ENCODE measurements at regions not wholly inside any gene's neighbourhood (a gene's known extent, or its start where the extent isn't known, plus 50 kb on each side); places are given as distances from the start of the nearest gene placed in this dataset.

GRCh38 chr3:115227461-115227860, 80.4 kb upstream of the ZBTB20 start:
- no peaks in the 10 kb centered on the region for H3K36me3 ChIP-seq (ENCODE audit: control insufficient read depth, insufficient read depth, low read length)
- H3K9me3 ChIP-seq (ENCODE audit: control insufficient read depth, low read length), result no peaks in the 10 kb centered on the region
- H3K27ac ChIP-seq (ENCODE audit: insufficient read depth, low read depth, low read length, poor library complexity, severe bottlenecking), result no peak overlapping the region
- no peaks in the 10 kb centered on the region for H3K27me3 ChIP-seq (ENCODE audit: control insufficient read depth, insufficient read depth, low read length, poor library complexity, severe bottlenecking)
- H3K4me1 ChIP-seq (ENCODE audit: control insufficient read depth, insufficient read depth, low read length), result no peaks in the 10 kb centered on the region
- H3K4me3 ChIP-seq (ENCODE audit: insufficient read depth, low read depth, low read length), result no peak overlapping the region
- 80 to 100% methylated on average over 1 of the region's 1 CpG for WGBS, 2 experiments

DNA sequence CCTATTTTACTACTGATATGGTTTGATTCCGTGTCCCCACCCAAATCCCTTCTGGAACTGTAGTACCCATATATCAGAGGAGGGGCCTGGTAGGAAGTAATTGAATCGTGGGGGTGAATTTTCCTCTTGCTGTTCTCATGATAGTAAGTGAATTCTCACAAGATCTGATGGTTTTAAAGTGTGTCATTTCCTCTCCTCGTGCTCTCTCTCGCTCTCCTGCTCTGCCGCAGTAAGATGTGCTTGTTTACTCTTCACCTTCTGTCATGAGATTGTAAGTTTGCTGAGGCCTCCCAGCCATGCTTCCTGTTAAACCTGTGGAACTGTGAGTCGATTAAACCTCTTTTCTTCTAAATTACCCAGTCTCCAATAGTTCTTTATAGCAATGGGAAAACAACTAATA, 81.2 kb upstream of the ZBTB20 start:
- Histone ChIP-seq H3K36me3 (ENCODE audit: control insufficient read depth, insufficient read depth, low read length) (no peaks in the 10 kb centered on the region), H3K4me1 (ENCODE audit: control insufficient read depth, insufficient read depth, low read length) (no peaks in the 10 kb centered on the region), H3K9me3 (ENCODE audit: control insufficient read depth, low read length) (no peaks in the 10 kb centered on the region), H3K27ac (ENCODE audit: insufficient read depth, low read depth, low read length, poor library complexity, severe bottlenecking) (no peak overlapping the region), H3K27me3 (ENCODE audit: control insufficient read depth, insufficient read depth, low read length, poor library complexity, severe bottlenecking) (no peaks in the 10 kb centered on the region), H3K4me3 (ENCODE audit: insufficient read depth, low read depth, low read length) (no peak overlapping the region)
- WGBS, 2 experiments, result 90 to 93% methylated on average over 6 of the region's 6 CpGs

DNA sequence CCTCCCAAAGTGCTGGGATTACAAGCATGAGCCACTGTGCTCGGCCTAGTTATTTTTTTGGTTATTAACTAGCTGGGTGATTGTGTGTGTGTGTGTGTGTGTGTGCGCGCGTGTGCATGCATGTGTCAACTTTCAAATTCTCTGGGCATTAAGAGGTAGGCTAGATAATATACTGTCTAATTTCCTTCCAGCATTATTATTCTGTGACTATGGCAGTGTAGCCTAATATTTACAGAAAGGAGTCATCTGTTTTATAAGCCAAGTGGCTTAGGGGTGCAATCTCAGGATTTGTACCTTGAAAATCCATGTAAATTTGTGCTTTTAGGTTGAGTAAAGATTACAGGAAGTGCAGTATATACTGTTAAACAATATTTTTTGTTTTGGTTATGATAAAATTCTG, 85.1 kb upstream of the ZBTB20 start:
- H3K4me3 ChIP-seq (ENCODE audit: insufficient read depth, low read depth, low read length), result no peak overlapping the region
- 78 to 86% methylated on average over 4 of the region's 4 CpGs for WGBS, 2 experiments
- no peaks in the 10 kb centered on the region for H3K4me1 ChIP-seq (ENCODE audit: control insufficient read depth, insufficient read depth, low read length)
- no peaks in the 10 kb centered on the region for H3K27me3 ChIP-seq (ENCODE audit: control insufficient read depth, insufficient read depth, low read length, poor library complexity, severe bottlenecking)
- no peak overlapping the region for H3K27ac ChIP-seq (ENCODE audit: insufficient read depth, low read depth, low read length, poor library complexity, severe bottlenecking)
- H3K9me3 ChIP-seq (ENCODE audit: control insufficient read depth, low read length), result no peaks in the 10 kb centered on the region
- H3K36me3 ChIP-seq (ENCODE audit: control insufficient read depth, insufficient read depth, low read length), result no peaks in the 10 kb centered on the region

DNA sequence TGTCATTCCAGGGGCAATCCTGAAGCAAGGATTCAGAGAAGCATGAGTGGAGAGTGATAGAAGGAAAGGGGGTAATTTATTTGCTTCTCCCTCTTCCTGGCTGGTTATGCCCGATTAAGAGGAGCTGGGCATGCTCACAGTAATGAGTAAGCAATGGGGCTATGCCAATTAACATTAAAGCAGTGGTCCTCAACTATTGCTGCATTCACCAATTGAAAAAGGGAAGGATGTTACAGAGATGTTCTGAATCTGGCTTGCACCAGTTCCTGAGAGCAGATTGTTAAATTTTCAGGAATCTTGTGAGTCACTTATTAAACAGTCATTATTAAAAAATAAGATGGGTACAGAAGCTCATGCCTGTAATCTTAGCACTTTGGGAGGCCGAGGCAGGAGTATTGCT, 85.9 kb upstream of the ZBTB20 start:
- Histone ChIP-seq H3K27ac (ENCODE audit: insufficient read depth, low read depth, low read length, poor library complexity, severe bottlenecking) (no peak overlapping the region), H3K36me3 (ENCODE audit: control insufficient read depth, insufficient read depth, low read length) (no peaks in the 10 kb centered on the region), H3K4me3 (ENCODE audit: insufficient read depth, low read depth, low read length) (no peak overlapping the region), H3K9me3 (ENCODE audit: control insufficient read depth, low read length) (no peaks in the 10 kb centered on the region), H3K27me3 (ENCODE audit: control insufficient read depth, insufficient read depth, low read length, poor library complexity, severe bottlenecking) (no peaks in the 10 kb centered on the region), H3K4me1 (ENCODE audit: control insufficient read depth, insufficient read depth, low read length) (no peaks in the 10 kb centered on the region)
- WGBS, 2 experiments, result 80 to 92% methylated on average over 2 of the region's 2 CpGs

- H3K4me3 ChIP-seq (ENCODE audit: insufficient read depth, low read depth, low read length), result no peak overlapping the region
- no peak overlapping the region for H3K27ac ChIP-seq (ENCODE audit: insufficient read depth, low read depth, low read length, poor library complexity, severe bottlenecking)
- WGBS, 2 experiments, result 100% methylated on average over 1 of the region's 2 CpGs; no CpG with 5 or more reads in 1 of the 2 experiments
- H3K4me1 ChIP-seq (ENCODE audit: control insufficient read depth, insufficient read depth, low read length), result no peaks in the 10 kb centered on the region
- no peaks in the 10 kb centered on the region for H3K36me3 ChIP-seq (ENCODE audit: control insufficient read depth, insufficient read depth, low read length)
- no peaks in the 10 kb centered on the region for H3K27me3 ChIP-seq (ENCODE audit: control insufficient read depth, insufficient read depth, low read length, poor library complexity, severe bottlenecking)
- H3K9me3 ChIP-seq (ENCODE audit: control insufficient read depth, low read length), result no peaks in the 10 kb centered on the region
Measured at GRCh38 chr3:115236496-115236895, 89.4 kb upstream of the ZBTB20 start.

- no peaks in the 10 kb centered on the region for H3K9me3 ChIP-seq (ENCODE audit: control insufficient read depth, low read length)
- no peaks in the 10 kb centered on the region for H3K36me3 ChIP-seq (ENCODE audit: control insufficient read depth, insufficient read depth, low read length)
- H3K27ac ChIP-seq (ENCODE audit: insufficient read depth, low read depth, low read length, poor library complexity, severe bottlenecking), result no peak overlapping the region
- 89 to 91% methylated on average over 6 of the region's 6 CpGs for whole genome bisulfite sequencing, 2 experiments
- H3K4me3 ChIP-seq (ENCODE audit: insufficient read depth, low read depth, low read length), result no peak overlapping the region
- no peaks in the 10 kb centered on the region for H3K4me1 ChIP-seq (ENCODE audit: control insufficient read depth, insufficient read depth, low read length)
- no peaks in the 10 kb centered on the region for H3K27me3 ChIP-seq (ENCODE audit: control insufficient read depth, insufficient read depth, low read length, poor library complexity, severe bottlenecking)
Measured at GRCh38 chr3:115239717-115240116, 92.6 kb upstream of the ZBTB20 start.

GRCh38 chr3:115244350-115244749, 97.3 kb upstream of the ZBTB20 start:
- Histone ChIP-seq H3K27ac (ENCODE audit: insufficient read depth, low read depth, low read length, poor library complexity, severe bottlenecking) (no peak overlapping the region), H3K36me3 (ENCODE audit: control insufficient read depth, insufficient read depth, low read length) (no peaks in the 10 kb centered on the region), H3K9me3 (ENCODE audit: control insufficient read depth, low read length) (no peaks in the 10 kb centered on the region), H3K4me1 (ENCODE audit: control insufficient read depth, insufficient read depth, low read length) (no peaks in the 10 kb centered on the region), H3K4me3 (ENCODE audit: insufficient read depth, low read depth, low read length) (no peak overlapping the region), H3K27me3 (ENCODE audit: control insufficient read depth, insufficient read depth, low read length, poor library complexity, severe bottlenecking) (no peaks in the 10 kb centered on the region)
- WGBS, 2 experiments, result 83 to 94% methylated on average over 3 of the region's 3 CpGs

GRCh38 chr3:115245438-115245837, 98.3 kb upstream of the ZBTB20 start:
- Histone ChIP-seq H3K9me3 (ENCODE audit: control insufficient read depth, low read length) (no peaks in the 10 kb centered on the region), H3K27me3 (ENCODE audit: control insufficient read depth, insufficient read depth, low read length, poor library complexity, severe bottlenecking) (no peaks in the 10 kb centered on the region), H3K4me3 (ENCODE audit: insufficient read depth, low read depth, low read length) (no peak overlapping the region), H3K27ac (ENCODE audit: insufficient read depth, low read depth, low read length, poor library complexity, severe bottlenecking) (no peak overlapping the region), H3K4me1 (ENCODE audit: control insufficient read depth, insufficient read depth, low read length) (no peaks in the 10 kb centered on the region), H3K36me3 (ENCODE audit: control insufficient read depth, insufficient read depth, low read length) (no peaks in the 10 kb centered on the region)
- WGBS, 2 experiments, result 100% methylated on average over 2 of the region's 2 CpGs; no CpG with 5 or more reads in 1 of the 2 experiments

DNA sequence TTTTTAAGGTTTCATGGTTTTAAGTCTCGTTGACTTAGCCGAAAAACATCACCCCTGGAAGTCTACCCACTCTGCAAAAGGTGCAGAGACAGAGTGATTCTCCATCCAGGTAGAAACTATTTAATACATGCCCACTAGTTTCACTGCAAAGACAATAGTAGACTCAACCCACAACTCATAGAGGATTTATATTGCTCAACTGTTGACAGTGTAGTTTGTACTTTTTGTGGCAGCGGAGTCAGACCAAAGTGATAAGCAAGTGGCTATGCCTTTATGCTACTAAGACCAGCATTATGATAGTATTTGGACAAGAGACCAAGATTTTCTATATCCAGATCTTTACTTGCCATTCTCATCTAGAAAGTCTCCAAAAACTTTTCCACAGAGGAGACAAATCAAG, 98.8 kb upstream of the ZBTB20 start:
- WGBS, 2 experiments, result 93 to 99% methylated on average over 2 to 3 of the region's 3 CpGs
- Histone ChIP-seq H3K9me3 (ENCODE audit: control insufficient read depth, low read length) (no peaks in the 10 kb centered on the region), H3K4me3 (ENCODE audit: insufficient read depth, low read depth, low read length) (no peak overlapping the region), H3K27ac (ENCODE audit: insufficient read depth, low read depth, low read length, poor library complexity, severe bottlenecking) (no peak overlapping the region), H3K27me3 (ENCODE audit: control insufficient read depth, insufficient read depth, low read length, poor library complexity, severe bottlenecking) (no peaks in the 10 kb centered on the region), H3K4me1 (ENCODE audit: control insufficient read depth, insufficient read depth, low read length) (no peaks in the 10 kb centered on the region), H3K36me3 (ENCODE audit: control insufficient read depth, insufficient read depth, low read length) (no peaks in the 10 kb centered on the region)

- Histone ChIP-seq H3K4me3 (ENCODE audit: insufficient read depth, low read depth, low read length) (no peak overlapping the region), H3K27me3 (ENCODE audit: control insufficient read depth, insufficient read depth, low read length, poor library complexity, severe bottlenecking) (no peaks in the 10 kb centered on the region), H3K27ac (ENCODE audit: insufficient read depth, low read depth, low read length, poor library complexity, severe bottlenecking) (no peak overlapping the region), H3K36me3 (ENCODE audit: control insufficient read depth, insufficient read depth, low read length) (no peaks in the 10 kb centered on the region), H3K9me3 (ENCODE audit: control insufficient read depth, low read length) (no peaks in the 10 kb centered on the region), H3K4me1 (ENCODE audit: control insufficient read depth, insufficient read depth, low read length) (no peaks in the 10 kb centered on the region)
- WGBS, 2 experiments, result 95 to 98% methylated on average over 3 of the region's 3 CpGs
Measured at GRCh38 chr3:115246461-115247020, 99.5 kb upstream of the ZBTB20 start.

- H3K4me1 ChIP-seq (ENCODE audit: control insufficient read depth, insufficient read depth, low read length), result no peaks in the 10 kb centered on the region
- H3K36me3 ChIP-seq (ENCODE audit: control insufficient read depth, insufficient read depth, low read length), result no peaks in the 10 kb centered on the region
- no peak overlapping the region for H3K4me3 ChIP-seq (ENCODE audit: insufficient read depth, low read depth, low read length)
- no peak overlapping the region for H3K27ac ChIP-seq (ENCODE audit: insufficient read depth, low read depth, low read length, poor library complexity, severe bottlenecking)
- no peaks in the 10 kb centered on the region for H3K27me3 ChIP-seq (ENCODE audit: control insufficient read depth, insufficient read depth, low read length, poor library complexity, severe bottlenecking)
- no peaks in the 10 kb centered on the region for H3K9me3 ChIP-seq (ENCODE audit: control insufficient read depth, low read length)
- 88 to 91% methylated on average over 1 to 2 of the region's 2 CpGs for WGBS, 2 experiments
Measured at GRCh38 chr3:115248274-115248673, 101.2 kb upstream of the ZBTB20 start.
